ENCODE measurements at regions not wholly inside any gene's neighbourhood (a gene's known extent, or its start where the extent isn't known, plus 50 kb on each side); places are given as distances from the start of the nearest gene placed in this dataset.

DNA sequence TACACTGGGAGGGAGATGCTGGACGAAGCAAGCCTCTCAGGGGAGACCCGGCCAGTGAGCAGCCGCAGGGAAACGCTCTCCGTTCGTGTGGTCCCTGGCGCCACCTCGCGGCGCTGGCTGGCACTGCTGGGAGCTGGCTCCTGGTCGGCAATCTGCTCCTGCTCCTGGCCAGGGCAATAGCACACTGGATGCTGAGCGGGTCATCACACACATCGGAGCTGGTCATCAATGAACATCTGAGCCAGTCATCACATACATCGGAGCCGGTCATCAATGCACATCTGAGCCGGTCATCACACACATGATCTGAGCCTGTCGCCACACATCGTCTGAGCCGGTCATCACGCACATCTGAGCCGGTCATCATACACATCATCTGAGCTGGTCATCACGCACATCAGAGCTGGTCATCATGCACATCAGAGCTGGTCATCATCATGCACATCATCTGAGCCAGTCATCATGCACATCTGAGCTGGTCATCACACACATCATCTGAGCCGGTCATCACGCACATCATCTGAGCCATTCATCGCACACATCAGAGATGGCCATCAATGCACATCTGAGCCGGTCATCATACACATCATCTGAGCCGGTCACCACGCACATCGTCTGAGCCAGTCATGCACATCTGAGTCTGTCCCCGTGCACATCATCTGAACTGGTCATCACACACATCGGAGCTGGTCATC lies 217.3 kb downstream of the RBFOX3 start:
- DNase-seq, result peak; percentile 32

DNA sequence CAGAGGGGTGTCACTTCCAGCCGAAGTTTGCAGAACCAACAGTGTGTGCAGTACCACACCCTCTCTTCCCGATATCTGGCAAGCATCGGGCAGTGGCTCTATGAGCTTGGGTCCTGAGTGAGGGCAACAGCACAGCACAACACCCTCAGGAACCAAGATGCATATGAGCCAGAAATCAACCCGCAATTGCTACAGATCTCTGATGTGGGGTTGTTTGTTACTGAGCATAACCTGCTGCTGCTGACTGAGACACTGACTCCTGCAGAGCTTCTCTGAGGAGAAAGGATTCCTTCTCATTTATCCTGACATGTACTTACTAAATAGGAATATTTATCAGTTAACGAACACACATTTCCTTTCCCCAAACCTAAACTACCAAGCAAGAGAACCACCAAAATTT lies 218.3 kb downstream of the RBFOX3 start:
- no peak for DNase-seq

DNA sequence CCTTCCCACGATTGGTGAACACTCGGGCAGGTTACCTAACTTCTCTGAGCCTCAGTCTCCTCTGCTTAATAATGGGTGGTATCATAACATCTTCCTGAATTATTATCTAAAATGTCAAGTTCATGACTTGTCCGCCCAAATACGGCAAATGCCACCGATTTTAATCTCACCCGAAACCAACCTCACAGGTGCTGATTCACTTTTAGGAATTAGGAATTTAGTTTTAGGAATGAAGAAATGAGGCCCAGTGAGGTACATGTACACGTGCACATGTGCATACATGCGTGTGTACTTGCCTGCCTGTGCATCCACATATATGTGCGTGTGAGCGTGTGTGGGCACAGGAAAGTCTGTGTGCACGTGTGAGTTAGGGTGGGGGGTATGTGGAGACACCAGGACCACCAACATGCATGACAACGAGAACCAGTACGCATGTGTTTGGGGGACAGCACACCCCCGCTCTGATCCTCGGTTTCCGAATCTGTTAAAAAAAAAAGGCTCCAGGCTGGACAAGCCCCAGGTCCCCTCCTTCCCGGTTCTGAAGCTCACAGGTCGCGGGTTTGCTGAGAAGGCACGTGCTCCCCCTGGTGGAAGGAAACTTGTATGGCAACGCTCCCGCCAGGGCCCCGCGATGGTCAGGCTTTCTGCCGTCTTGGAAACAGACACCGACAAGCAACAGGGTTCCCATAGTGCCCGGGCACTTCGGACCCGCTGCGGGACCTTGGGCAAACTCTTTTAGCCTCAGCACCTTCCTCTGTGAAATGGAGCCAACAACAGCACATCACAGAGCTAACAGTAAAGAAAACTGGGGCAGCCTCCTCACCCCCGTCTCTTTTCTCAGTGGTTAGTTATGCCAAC lies 219.2 kb downstream of the RBFOX3 start:
- DNase-seq, result no peak

DNA sequence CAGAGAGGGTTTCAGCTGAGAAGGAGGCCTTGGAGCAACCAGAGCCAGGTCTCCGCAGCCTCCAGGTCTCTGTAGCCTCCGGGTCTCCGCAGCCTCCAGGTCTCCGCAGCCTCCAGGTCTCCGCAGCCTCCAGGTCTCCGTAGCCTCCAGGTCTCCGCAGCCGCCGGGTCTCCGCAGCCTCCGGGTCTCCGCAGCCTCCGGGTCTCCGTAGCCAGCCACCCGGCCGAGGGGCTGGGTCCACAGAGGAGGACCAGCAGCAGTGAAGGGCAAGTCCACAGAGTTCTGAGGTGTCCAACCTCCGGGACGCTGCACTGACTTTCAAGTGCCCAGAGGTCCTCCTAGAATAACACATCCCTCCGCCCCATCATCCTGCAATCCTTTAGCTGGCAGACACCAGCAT lies 221.0 kb downstream of the RBFOX3 start:
- no peak for DNase-seq

DNA sequence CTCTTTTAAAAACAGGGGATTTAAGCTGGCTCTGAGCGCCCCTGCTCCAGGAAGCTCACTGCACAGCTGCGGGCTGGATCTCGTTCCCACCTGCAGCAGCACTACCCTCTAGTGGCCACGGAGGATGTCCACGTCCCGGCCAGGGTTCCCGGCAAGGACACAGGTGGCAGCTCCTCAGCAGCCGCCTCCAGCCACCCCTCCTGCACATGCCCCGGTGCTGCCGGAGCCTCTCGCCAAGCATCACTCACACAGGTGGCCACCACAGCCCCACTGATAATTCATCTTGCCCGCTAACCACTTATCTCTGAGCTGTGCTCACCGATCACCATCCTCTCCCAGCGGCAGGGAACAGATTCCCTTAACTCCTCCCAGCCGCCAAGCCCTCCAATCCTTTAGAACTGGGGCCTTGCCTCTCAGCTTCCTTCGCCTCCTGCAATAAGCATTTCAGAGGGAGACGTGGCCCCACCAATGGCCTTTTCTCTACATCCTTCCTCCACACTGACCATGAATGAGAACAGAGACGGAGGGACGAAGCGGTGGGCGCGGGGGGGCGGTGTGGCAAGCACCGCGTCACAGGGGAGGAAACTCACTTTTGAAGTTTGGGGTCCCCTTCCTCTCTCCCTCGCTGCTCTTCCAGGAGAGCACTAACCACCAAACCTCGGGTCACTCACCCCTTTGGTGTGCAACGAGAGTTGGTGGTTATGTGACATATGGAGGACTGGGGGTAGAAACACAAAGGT lies 222.1 kb downstream of the RBFOX3 start:
- DNase-seq, result no peak

DNA sequence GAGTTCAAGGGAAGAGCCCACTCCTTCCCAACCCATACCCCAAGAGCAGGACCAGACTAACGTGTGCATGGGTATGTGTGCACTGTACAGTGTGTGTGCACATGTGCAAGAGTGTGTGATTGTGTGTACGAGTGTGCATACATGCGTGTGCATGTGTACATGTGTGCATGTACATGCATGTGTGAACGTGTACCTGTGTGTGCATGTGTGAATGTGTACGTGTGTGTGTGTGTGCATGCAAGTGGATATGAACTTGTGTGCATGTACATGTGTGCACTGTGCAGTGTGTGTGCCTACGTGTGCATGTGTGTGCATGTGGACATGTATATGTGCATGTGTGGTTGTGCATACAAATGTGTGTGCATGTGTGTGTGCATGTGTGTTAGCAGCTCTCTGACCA lies 223.1 kb downstream of the RBFOX3 start:
- no peak for DNase-seq

GRCh38 chr17:79385962-79386563 lies 224.8 kb downstream of the RBFOX3 start:
- DNase-seq, result no peak

- DNase-seq, result no peak
Measured at GRCh38 chr17:79382313-79382712, 228.5 kb downstream of the RBFOX3 start.

- DNase-seq, result no peak
Measured at GRCh38 chr17:79379700-79380445, 231.0 kb downstream of the RBFOX3 start.

GRCh38 chr17:79377230-79377786 lies 233.5 kb downstream of the RBFOX3 start:
- DNase-seq, result no peak

DNA sequence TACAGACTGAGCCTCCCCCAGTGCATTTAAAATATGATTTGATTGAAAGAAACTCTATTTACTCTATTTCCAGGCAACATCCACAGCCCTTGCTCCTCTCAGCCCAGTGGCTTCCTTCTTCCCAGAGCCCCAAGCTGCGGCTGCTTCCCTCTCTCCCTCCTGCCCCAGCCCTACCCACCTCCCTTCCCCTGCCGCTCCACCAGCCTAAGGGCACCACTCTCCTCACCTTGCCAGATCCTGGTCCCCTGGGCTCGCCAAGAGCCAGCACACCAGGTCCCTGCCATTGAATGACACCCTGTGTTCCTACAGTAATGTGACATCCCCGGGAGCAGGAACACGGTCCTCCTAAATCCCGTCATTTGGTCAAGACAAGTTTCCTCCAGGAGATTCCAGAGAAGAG lies 236.0 kb downstream of the RBFOX3 start:
- no peak for DNase-seq

- no peak for DNase-seq
Measured at GRCh38 chr17:79374087-79374689, 236.7 kb downstream of the RBFOX3 start.

- DNase-seq, result no peak
Measured at GRCh38 chr17:79372470-79373238, 238.2 kb downstream of the RBFOX3 start.

DNA sequence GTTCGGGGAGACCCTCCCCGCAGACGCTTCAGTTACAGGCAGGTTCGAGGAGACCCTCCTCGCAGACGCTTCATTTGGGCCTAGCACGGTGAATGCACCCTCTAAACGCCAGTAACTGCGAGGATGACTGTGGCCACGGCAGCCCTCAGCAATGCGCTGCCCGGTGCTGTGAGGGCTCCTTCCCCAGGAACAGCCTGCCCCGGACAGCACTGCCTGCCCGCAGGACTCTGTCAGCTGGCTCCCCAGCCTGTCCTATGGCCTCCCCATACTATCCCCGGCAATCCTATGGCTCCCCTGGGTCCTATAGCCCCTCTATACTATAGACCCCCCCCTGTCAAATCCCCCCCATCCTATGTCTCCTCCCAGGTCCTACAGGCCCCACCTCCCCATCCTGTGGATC lies 238.9 kb downstream of the RBFOX3 start:
- DNase-seq, result no peak

DNA sequence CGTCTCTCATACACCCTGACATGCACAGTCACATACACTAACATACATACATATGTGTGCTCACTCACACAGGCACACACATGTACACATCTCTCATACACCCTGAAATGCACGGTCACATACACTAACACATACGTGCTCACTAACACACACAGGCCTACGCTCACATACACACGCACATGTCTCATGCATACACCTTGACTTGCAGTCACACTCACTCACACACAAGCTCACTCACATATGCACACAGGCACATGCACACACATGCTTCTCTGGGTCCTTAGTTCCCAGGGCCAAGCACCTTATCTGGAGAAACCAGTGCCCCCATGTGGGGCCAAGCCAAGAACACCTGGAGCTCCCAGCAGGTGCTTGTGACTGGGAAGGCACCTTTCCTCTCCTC lies 240.3 kb downstream of the RBFOX3 start:
- DNase-seq, result no peak

DNA sequence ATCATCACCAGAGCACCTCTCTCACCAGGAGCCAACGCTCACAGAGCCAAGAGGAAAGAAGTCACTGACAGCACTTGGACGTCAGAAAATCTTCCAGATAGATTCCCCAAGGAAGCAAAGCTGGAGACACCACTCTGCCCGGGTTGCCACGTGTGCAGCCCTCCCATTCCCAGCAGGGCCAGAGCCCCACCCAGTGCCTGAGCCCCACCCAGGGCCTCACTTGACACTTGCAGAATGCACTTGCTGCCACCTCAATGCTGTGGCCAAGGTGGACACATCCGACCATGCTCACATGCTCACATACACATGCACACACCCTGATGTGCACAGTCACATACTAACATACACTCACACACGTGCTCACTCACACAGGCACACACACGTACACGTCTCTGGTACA lies 240.7 kb downstream of the RBFOX3 start:
- DNase-seq, result no peak

DNA sequence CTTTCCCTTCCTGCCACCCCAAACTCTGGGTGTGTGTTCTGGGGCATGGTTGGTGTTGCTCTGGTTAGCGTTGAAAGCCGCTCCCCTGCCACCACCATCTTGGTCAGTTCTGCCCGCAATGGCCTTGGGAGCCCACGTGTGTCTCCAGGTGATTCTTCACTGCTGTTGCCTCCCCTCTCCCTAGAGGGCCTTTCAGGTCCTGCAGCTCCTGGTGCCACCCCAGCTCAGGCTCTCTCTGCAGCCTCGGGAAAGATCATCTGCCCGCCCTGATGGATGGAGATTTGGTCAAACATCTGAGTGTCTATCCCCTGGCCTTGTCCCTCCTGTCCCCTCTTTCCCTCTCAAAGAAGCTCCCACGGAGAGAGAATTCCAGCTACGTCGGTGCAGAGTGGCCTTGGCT lies 241.3 kb downstream of the RBFOX3 start:
- no peak for DNase-seq

GRCh38 chr17:79369001-79369400 lies 241.8 kb downstream of the RBFOX3 start:
- DNase-seq, result no peak

- DNase-seq, result no peak
Measured at GRCh38 chr17:79368521-79368920, 242.3 kb downstream of the RBFOX3 start.

DNA sequence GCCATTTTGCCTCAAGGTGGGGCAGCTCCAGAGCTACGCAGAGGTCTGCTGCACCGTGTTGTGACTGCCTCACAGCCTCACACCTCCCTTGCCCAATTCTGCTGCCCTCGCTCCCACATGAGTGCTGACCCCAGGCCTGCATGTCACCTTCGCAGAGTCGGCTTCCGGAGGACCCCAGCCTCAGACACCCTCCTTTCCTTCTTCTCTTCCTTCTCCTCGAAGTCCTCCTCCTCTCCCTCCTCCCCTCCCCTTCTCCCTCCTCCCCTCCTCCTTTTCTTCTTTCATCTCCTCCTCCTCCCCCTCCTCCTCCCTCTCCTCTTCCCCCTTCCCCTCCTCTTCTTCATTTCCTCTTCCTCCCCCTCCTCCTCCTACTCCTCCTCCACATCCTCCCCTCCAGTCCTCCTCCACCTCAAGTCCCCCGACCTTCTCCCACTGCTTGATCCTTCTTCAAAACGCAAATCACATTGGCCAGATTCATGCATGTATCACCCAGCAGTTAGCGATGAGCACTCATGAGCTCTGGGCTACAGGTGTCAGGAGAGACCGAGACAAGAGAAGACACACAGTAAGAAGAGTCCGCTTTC lies 243.8 kb downstream of the RBFOX3 start:
- DNase-seq, result no peak
